Naive B cell (primary cell): ENCODE measurements at regions not wholly inside any gene's neighbourhood (a gene's known extent, or its start where the extent isn't known, plus 50 kb on each side); places are given as distances from the start of the nearest gene placed in this dataset.

Experiments used
- ATAC-seq, 2 donors: fragments of 150-1000 bp; cut with Tn5 transposase; 2 replicates each; pipeline ENCODE4 v1.10.0; 2021; ENCODE audit warnings: low read depth in 2 of 2, mild to moderate bottlenecking in 2 of 2, moderate library complexity in 2 of 2
- DNase-seq: peaks from one replicate; pipeline ENCODE4 v3.0.0; 2022
- H3K27ac Mint-ChIP-seq, 6 donors: one replicate each; pipeline ENCODE4 v1.8.0; 2020 to 2022; ENCODE audit warnings: mild to moderate bottlenecking in 6 of 6, mixed read lengths in 6 of 6, moderate library complexity in 5 of 6, inconsistent platforms in 2 of 6
- H3K27me3 Mint-ChIP-seq, 3 donors: one replicate each; pipeline ENCODE4 v1.8.0; 2021 to 2022; ENCODE audit warnings: mixed read lengths in 3 of 3, mild to moderate bottlenecking in 1 of 3
- H3K36me3 Mint-ChIP-seq, 2 donors: one replicate each; pipeline ENCODE4 v1.8.0; 2020 to 2022; ENCODE audit warnings: mixed read lengths in 2 of 2, inconsistent platforms in 1 of 2, mild to moderate bottlenecking in 1 of 2
- H3K4me1 Mint-ChIP-seq, 3 donors: one replicate each; pipeline ENCODE4 v1.8.0; 2020 to 2022; ENCODE audit warnings: mixed read lengths in 3 of 3, inconsistent platforms in 1 of 3, mild to moderate bottlenecking in 1 of 3, moderate library complexity in 1 of 3
- H3K4me3 Mint-ChIP-seq, 8 donors: one replicate each; pipeline ENCODE4 v1.8.0; 2020 to 2022; ENCODE audit warnings: mild to moderate bottlenecking in 8 of 8, mixed read lengths in 8 of 8, moderate library complexity in 8 of 8, inconsistent platforms in 2 of 8
- H3K9me3 Mint-ChIP-seq, 7 donors: one replicate each; pipeline ENCODE4 v1.8.0; 2020 to 2022; ENCODE audit warnings: mixed read lengths in 7 of 7, mild to moderate bottlenecking in 5 of 7, inconsistent platforms in 2 of 7, moderate library complexity in 1 of 7

GRCh38 chr7:10222976-10223375 lies 750.7 kb upstream of the PHF14 start:
- Mint-ChIP-seq H3K4me1 (no peaks in the 10 kb centered on the region), H3K9me3 (peaks cover 0 to 5% (median 0%) of the 10 kb centered on the region in 7 donors), H3K4me3 (no peak overlapping the region), H3K27ac (no peak overlapping the region), H3K27me3 (no peaks in the 10 kb centered on the region), H3K36me3 (no peaks in the 10 kb centered on the region)
- DNase-seq (no peak), ATAC-seq (no peak)

GRCh38 chr7:10225275-10225674 lies 748.4 kb upstream of the PHF14 start:
- H3K4me3 Mint-ChIP-seq = no peak overlapping the region
- DNase-seq = no peak
- H3K4me1 Mint-ChIP-seq = no peaks in the 10 kb centered on the region
- no peak for ATAC-seq
- H3K36me3 Mint-ChIP-seq = no peaks in the 10 kb centered on the region
- H3K27ac Mint-ChIP-seq = no peak overlapping the region
- peaks cover 2 to 9% (median 4%) of the 10 kb centered on the region in 7 donors for H3K9me3 Mint-ChIP-seq
- H3K27me3 Mint-ChIP-seq = no peaks in the 10 kb centered on the region

GRCh38 chr7:10237306-10237705 lies 736.4 kb upstream of the PHF14 start:
- no peaks in the 10 kb centered on the region for H3K27me3 Mint-ChIP-seq
- ATAC-seq (no peak), DNase-seq (no peak)
- no peak overlapping the region for H3K27ac Mint-ChIP-seq
- no peak overlapping the region for H3K4me3 Mint-ChIP-seq
- no peaks in the 10 kb centered on the region for H3K4me1 Mint-ChIP-seq
- H3K9me3 Mint-ChIP-seq = peaks cover 0 to 6% (median 4%) of the 10 kb centered on the region in 7 donors
- H3K36me3 Mint-ChIP-seq = no peaks in the 10 kb centered on the region

- Mint-ChIP-seq H3K36me3 (no peaks in the 10 kb centered on the region), H3K4me3 (no peak overlapping the region), H3K27me3 (no peaks in the 10 kb centered on the region), H3K9me3 (peaks cover 0 to 8% (median 4%) of the 10 kb centered on the region in 7 donors), H3K4me1 (no peaks in the 10 kb centered on the region), H3K27ac (no peak overlapping the region)
- no peak for DNase-seq
- no peak for ATAC-seq
These were observed 735.0 kb upstream of the PHF14 start for GRCh38 chr7:10238641-10239040.

DNA sequence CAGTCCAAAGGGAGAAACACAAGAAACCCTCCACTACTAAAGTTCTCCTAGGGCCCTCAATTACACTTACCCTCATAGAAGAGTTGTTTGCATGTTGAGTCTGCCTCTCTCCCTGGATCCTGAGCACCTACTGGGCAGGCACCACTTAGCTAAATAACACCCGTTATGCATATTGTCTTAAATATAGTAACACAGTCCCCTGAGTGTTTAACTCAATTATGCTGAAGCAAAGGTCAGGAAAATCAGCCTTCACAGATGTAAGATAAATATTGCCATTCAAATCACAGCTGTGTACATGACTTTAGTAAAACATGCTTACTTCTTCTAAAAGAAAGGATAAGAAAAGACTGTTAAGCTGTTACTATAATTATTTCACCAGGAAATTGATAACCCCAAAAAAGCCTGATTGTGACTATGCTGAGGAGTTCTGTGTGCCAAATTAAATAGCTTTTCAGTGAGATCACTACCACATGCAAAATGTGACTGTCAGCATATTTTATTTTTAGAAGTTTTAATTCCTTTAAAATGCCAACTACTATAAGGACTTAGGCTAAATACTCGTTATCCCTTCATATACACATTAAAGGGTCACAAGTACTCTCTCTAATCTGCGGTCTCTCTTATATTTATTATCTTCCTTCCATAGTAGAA lies 733.9 kb upstream of the PHF14 start:
- ATAC-seq = no peak
- Mint-ChIP-seq H3K27ac (no peak overlapping the region), H3K9me3 (peaks cover 0 to 8% (median 4%) of the 10 kb centered on the region in 7 donors), H3K36me3 (no peaks in the 10 kb centered on the region), H3K4me3 (no peak overlapping the region), H3K4me1 (no peaks in the 10 kb centered on the region), H3K27me3 (no peaks in the 10 kb centered on the region)
- no peak for DNase-seq

GRCh38 chr7:10245406-10245805 lies 728.3 kb upstream of the PHF14 start:
- ATAC-seq (no peak), DNase-seq (no peak)
- Mint-ChIP-seq H3K9me3 (peaks cover 0 to 18% (median 10%) of the 10 kb centered on the region in 7 donors), H3K27ac (no peak overlapping the region), H3K4me1 (no peaks in the 10 kb centered on the region), H3K27me3 (no peaks in the 10 kb centered on the region), H3K4me3 (no peak overlapping the region), H3K36me3 (no peaks in the 10 kb centered on the region)

GRCh38 chr7:10257438-10257837 lies 716.2 kb upstream of the PHF14 start:
- Mint-ChIP-seq H3K4me3 (no peak overlapping the region), H3K9me3 (peaks cover 0 to 11% (median 4%) of the 10 kb centered on the region in 7 donors), H3K36me3 (no peaks in the 10 kb centered on the region), H3K4me1 (no peaks in the 10 kb centered on the region), H3K27me3 (no peaks in the 10 kb centered on the region), H3K27ac (no peak overlapping the region)
- ATAC-seq (no peak), DNase-seq (no peak)

GRCh38 chr7:10266976-10267375 lies 706.7 kb upstream of the PHF14 start:
- Mint-ChIP-seq H3K36me3 (no peaks in the 10 kb centered on the region), H3K4me3 (no peak overlapping the region), H3K27me3 (no peaks in the 10 kb centered on the region), H3K9me3 (peaks cover 0 to 9% (median 5%) of the 10 kb centered on the region in 7 donors), H3K4me1 (no peaks in the 10 kb centered on the region), H3K27ac (no peak overlapping the region)
- no peak for DNase-seq
- ATAC-seq = no peak

GRCh38 chr7:10268034-10268433 lies 705.6 kb upstream of the PHF14 start:
- Mint-ChIP-seq H3K36me3 (no peaks in the 10 kb centered on the region), H3K9me3 (peaks cover 0 to 16% (median 5%) of the 10 kb centered on the region in 7 donors), H3K4me3 (no peak overlapping the region), H3K27ac (no peak overlapping the region), H3K4me1 (no peaks in the 10 kb centered on the region), H3K27me3 (no peaks in the 10 kb centered on the region)
- DNase-seq = no peak
- ATAC-seq = no peak

DNA sequence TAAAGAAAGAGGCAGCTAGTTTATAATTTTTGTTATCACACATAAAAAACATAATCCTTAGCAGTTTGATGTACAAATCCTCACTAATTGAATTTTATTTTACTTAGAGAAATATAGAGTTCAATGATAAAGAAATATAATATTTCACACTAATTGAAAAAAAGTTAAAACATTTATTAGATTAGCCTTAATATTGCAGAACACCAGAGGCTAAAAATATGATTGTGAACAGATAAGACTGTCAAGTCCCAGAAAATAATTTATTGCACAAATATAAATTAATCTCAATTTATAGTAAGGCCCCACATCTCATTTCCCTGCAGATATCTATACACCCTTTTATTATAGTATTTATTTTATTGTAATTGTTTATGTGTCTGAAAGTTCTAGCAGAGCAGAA lies 690.8 kb upstream of the PHF14 start:
- H3K36me3 Mint-ChIP-seq = no peaks in the 10 kb centered on the region
- no peak overlapping the region for H3K27ac Mint-ChIP-seq
- H3K9me3 Mint-ChIP-seq = peaks cover 0 to 8% (median 2%) of the 10 kb centered on the region in 7 donors
- H3K27me3 Mint-ChIP-seq = no peaks in the 10 kb centered on the region
- no peak overlapping the region for H3K4me3 Mint-ChIP-seq
- H3K4me1 Mint-ChIP-seq = no peaks in the 10 kb centered on the region
- ATAC-seq (no peak), DNase-seq (no peak)

- Mint-ChIP-seq H3K36me3 (no peaks in the 10 kb centered on the region), H3K27ac (no peak overlapping the region), H3K9me3 (peaks cover 0 to 7% (median 2%) of the 10 kb centered on the region in 7 donors), H3K4me3 (no peak overlapping the region), H3K27me3 (no peaks in the 10 kb centered on the region), H3K4me1 (no peaks in the 10 kb centered on the region)
- ATAC-seq = no peak
- DNase-seq = no peak
These were observed 689.7 kb upstream of the PHF14 start for GRCh38 chr7:10284001-10284400.

GRCh38 chr7:10299384-10299783 lies 674.3 kb upstream of the PHF14 start:
- Mint-ChIP-seq H3K4me1 (no peaks in the 10 kb centered on the region), H3K9me3 (peaks cover 0 to 2% (median 0%) of the 10 kb centered on the region in 7 donors), H3K36me3 (no peaks in the 10 kb centered on the region), H3K27ac (no peak overlapping the region), H3K27me3 (no peaks in the 10 kb centered on the region), H3K4me3 (no peak overlapping the region)
- ATAC-seq (no peak), DNase-seq (no peak)

- H3K9me3 Mint-ChIP-seq = peaks cover 0 to 2% (median 0%) of the 10 kb centered on the region in 7 donors
- H3K27ac Mint-ChIP-seq = no peak overlapping the region
- ATAC-seq = no peak
These were observed 673.1 kb upstream of the PHF14 start for GRCh38 chr7:10300577-10300976.

GRCh38 chr7:10308276-10308675 lies 665.4 kb upstream of the PHF14 start:
- DNase-seq (no peak), ATAC-seq (no peak)
- no peaks in the 10 kb centered on the region for H3K27me3 Mint-ChIP-seq
- H3K4me3 Mint-ChIP-seq = no peak overlapping the region
- no peaks in the 10 kb centered on the region for H3K4me1 Mint-ChIP-seq
- no peak overlapping the region for H3K27ac Mint-ChIP-seq
- H3K36me3 Mint-ChIP-seq = no peaks in the 10 kb centered on the region
- H3K9me3 Mint-ChIP-seq = peaks cover 0 to 6% (median 0%) of the 10 kb centered on the region in 7 donors

More at GRCh38 chr7:10300577-10300976, 673.1 kb upstream of the PHF14 start:
- no peak for DNase-seq
- Mint-ChIP-seq H3K36me3 (no peaks in the 10 kb centered on the region), H3K4me3 (peak overlapping the region in 1 of 8 donors; percentile 21), H3K4me1 (no peaks in the 10 kb centered on the region), H3K27me3 (no peaks in the 10 kb centered on the region)

DNA sequence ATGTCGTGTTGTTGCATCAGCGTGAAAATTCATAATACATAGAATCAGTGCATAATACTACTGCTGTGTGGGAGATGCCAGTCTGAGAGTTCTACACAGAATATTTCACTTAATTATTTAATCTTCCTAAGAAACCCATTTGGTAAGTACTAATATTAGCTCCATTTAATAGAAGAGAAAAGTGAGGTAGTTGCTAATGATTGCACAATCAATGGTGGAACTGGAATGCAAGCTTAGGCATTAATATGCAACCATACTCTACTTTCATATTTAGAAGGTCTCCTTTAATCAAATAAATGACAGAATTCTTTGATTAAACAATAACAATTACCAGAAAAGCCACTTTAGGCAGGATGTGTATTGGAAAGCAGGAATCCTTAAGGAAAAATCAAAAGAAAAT lies 660.7 kb upstream of the PHF14 start:
- H3K4me3 Mint-ChIP-seq = no peak overlapping the region
- H3K27me3 Mint-ChIP-seq = no peaks in the 10 kb centered on the region
- no peaks in the 10 kb centered on the region for H3K36me3 Mint-ChIP-seq
- ATAC-seq = no peak
- peaks cover 0 to 7% (median 2%) of the 10 kb centered on the region in 7 donors for H3K9me3 Mint-ChIP-seq
- H3K27ac Mint-ChIP-seq = no peak overlapping the region
- H3K4me1 Mint-ChIP-seq = no peaks in the 10 kb centered on the region
- DNase-seq = no peak
